ENCODE measurements at regions not wholly inside any gene's neighbourhood (a gene's known extent, or its start where the extent isn't known, plus 50 kb on each side); places are given as distances from the start of the nearest gene placed in this dataset.
"Not testable (repeated sequence)": the region's sequence is repeated elsewhere in the genome, so short reads cannot be mapped to it uniquely, and the experiment has no call there.

- H3K4me3 ChIP-seq (ENCODE audit: low read depth, low read length) = no peak overlapping the region
- DNase-seq (ENCODE audit: low read depth) = no peak
- TF ChIP-seq CTCF (IDR thresholded peaks at IDR 0.05; ENCODE audit: low read depth, low read length) (no peak), MAX (IDR thresholded peaks at IDR 0.05; ENCODE audit: low read depth, low read length) (no peak), POLR2A (IDR thresholded peaks at IDR 0.05; ENCODE audit: extremely low read depth, insufficient read length) (no peak), MYC (IDR thresholded peaks at IDR 0.05; ENCODE audit: low read depth, low read length) (no peak)
Observed at GRCh38 chr3:103271575-103271974, 836.8 kb downstream of the ZPLD1 start.

- DNase-seq (ENCODE audit: low read depth) = peak; percentile 31
Observed at GRCh38 chr3:103295974-103296570, 861.3 kb downstream of the ZPLD1 start.

GRCh38 chr3:103297502-103297901 is 862.7 kb downstream of the ZPLD1 start:
- H3K4me3 ChIP-seq (ENCODE audit: low read depth, low read length); DNase-seq (ENCODE audit: low read depth): not testable (repeated sequence)

More at GRCh38 chr3:103295974-103296570, 861.3 kb downstream of the ZPLD1 start:
- TF ChIP-seq MYC (IDR thresholded peaks at IDR 0.05; ENCODE audit: low read depth, low read length) (no peak), CTCF (IDR thresholded peaks at IDR 0.05; ENCODE audit: low read depth, low read length) (peak; percentile 8)
- H3K4me3 ChIP-seq (ENCODE audit: low read depth, low read length) = no peak overlapping the region

- no peak for DNase-seq (ENCODE audit: low read depth)
- no peak overlapping the region for H3K4me3 ChIP-seq (ENCODE audit: low read depth, low read length)
- no peak for TF ChIP-seq MYC (IDR thresholded peaks at IDR 0.05; ENCODE audit: low read depth, low read length)
- no peak for TF ChIP-seq POLR2A (IDR thresholded peaks at IDR 0.05; ENCODE audit: extremely low read depth, insufficient read length)
- no peak for TF ChIP-seq MAX (IDR thresholded peaks at IDR 0.05; ENCODE audit: low read depth, low read length)
- no peak for TF ChIP-seq CTCF (IDR thresholded peaks at IDR 0.05; ENCODE audit: low read depth, low read length)
Observed at GRCh38 chr3:103306104-103306503, 871.3 kb downstream of the ZPLD1 start.

- DNase-seq (ENCODE audit: low read depth) = no peak
- TF ChIP-seq CTCF (IDR thresholded peaks at IDR 0.05; ENCODE audit: low read depth, low read length) = no peak
- no peak for TF ChIP-seq MAX (IDR thresholded peaks at IDR 0.05; ENCODE audit: low read depth, low read length)
- no peak for TF ChIP-seq MYC (IDR thresholded peaks at IDR 0.05; ENCODE audit: low read depth, low read length)
- TF ChIP-seq POLR2A (IDR thresholded peaks at IDR 0.05; ENCODE audit: extremely low read depth, insufficient read length) = no peak
- H3K4me3 ChIP-seq (ENCODE audit: low read depth, low read length) = no peak overlapping the region
Observed at GRCh38 chr3:103308921-103309320, 874.1 kb downstream of the ZPLD1 start.

GRCh38 chr3:103319912-103320311 is 885.1 kb downstream of the ZPLD1 start:
- TF ChIP-seq POLR2A (IDR thresholded peaks at IDR 0.05; ENCODE audit: extremely low read depth, insufficient read length) (no peak), MAX (IDR thresholded peaks at IDR 0.05; ENCODE audit: low read depth, low read length) (no peak), CTCF (IDR thresholded peaks at IDR 0.05; ENCODE audit: low read depth, low read length) (no peak), MYC (IDR thresholded peaks at IDR 0.05; ENCODE audit: low read depth, low read length) (no peak)
- DNase-seq (ENCODE audit: low read depth) = no peak
- H3K4me3 ChIP-seq (ENCODE audit: low read depth, low read length) = no peak overlapping the region

Data from NB4 (cell line).